Kidney capillary endothelial cell (primary cell): ENCODE measurements at regions not wholly inside any gene's neighbourhood (a gene's known extent, or its start where the extent isn't known, plus 50 kb on each side); places are given as distances from the start of the nearest gene placed in this dataset.
"Not testable (repeated sequence)": the region's sequence is repeated elsewhere in the genome, so short reads cannot be mapped to it uniquely, and the experiment has no call there.

Experiments used
- DNase-seq: peaks from one replicate; pipeline ENCODE4 v3.0.0-alpha.2; 2018; ENCODE audit warnings: low spot score

DNA sequence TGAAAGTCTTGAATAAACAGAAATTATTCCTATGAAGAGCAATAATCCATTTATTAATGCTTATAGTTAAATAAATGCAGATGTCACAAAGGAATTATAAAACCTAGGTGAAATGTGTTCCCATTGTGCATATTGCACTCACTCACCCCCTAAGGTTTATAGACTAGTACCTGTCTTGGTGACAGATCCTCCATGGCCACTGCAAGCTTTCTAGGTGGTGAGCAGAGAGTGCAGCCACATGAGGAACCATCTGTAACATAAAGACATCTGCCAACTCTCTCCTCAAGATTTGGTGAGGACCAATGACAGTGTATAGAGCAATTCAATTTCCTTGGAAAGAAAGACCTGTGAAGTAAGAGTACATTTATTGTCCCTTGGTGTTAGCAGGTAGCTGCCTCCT is 616.4 kb downstream of the CENPC start:
- DNase-seq: not testable (repeated sequence)

DNA sequence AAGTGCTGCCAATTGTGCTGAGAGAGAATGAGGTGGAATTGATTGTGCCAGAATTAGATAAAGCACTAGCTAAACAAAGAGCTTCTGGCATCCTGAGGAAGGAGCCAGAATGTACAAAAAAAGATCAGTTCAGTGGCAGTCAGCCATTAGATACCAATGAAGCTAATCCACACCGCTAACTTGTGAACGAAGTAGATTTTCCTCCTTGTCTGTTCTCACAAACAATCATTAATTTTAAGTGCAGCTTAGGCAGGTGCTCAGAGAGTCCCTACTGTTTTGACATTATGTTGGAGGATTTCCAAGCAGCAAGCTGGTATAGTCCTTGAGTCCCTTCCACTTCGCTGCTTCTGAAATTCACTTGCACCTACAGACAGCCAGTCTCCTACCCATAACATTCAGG is 617.4 kb downstream of the CENPC start:
- DNase-seq: no peak

DNA sequence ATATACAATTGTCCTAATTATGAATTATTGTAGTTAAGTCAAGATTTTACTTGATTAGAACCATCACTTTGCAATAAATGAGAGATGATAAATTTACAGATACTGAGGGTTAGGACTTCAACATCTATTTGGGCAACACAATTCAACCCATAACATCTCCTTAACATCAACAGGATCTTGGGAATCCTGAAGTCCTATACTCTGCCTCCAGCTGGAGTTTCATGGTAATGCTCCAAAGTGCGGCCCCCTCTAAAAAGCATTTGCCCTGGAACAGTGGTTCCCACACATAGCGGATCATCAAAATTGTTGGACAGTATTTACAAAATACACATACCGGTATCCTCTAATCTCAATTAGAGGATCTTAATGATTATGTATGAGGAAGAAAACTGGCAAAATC is 618.6 kb downstream of the CENPC start:
- DNase-seq: no peak

DNA sequence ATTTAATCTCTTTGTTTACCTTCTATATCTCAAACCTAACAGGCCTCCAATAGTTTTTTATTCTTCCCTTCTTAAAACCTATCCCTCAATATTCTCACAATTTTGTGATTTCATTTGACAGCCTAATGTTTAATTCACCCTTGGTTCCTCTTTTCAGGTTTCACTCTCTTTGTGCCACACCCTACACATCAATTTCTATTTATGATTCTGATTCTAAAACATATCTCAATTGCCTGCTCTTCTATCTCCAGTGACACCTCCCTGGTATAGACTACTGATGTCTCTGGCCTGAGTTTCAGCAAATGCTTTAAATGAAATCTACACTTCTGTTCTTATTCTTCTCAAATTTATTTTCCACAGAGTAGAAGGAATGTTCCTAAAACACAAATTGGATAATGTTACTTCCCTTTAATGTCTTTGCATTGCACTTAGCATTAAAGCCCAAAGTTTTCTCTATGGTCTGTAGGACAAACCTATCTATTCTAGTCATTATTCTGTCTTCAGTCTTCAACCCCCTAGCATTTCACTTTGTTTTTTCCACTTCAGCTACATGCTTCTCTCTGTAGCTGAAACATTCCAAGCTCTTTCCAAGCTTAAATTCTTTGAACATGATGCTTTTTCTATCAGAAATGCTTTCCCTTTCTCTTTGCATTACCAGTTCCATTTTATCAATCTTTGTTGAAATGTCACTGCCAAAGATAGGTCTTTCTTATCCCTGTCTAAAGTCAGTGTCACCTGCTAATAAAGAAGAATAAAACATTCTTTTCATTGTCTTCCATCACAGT is 622.0 kb downstream of the CENPC start:
- no peak for DNase-seq

DNA sequence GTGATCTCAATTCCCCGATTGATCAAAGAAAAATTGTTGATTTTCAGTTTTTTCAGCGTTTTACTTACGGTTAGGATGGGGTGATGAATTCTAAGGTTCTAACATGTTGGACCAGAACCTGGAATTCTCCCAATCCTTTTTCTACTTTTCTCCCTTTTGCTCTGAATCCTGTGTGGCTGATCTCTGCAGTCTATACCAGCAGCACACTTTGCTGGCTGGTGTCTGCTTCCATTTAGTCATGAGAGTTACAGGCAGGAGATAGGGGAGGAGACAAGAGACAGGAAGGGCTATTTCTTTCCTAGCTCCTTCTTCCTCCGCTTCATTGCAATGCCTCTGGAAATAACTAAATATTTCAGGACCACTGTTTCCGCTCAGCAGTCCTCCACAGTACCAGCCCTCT is 623.9 kb downstream of the CENPC start:
- DNase-seq: no peak

DNA sequence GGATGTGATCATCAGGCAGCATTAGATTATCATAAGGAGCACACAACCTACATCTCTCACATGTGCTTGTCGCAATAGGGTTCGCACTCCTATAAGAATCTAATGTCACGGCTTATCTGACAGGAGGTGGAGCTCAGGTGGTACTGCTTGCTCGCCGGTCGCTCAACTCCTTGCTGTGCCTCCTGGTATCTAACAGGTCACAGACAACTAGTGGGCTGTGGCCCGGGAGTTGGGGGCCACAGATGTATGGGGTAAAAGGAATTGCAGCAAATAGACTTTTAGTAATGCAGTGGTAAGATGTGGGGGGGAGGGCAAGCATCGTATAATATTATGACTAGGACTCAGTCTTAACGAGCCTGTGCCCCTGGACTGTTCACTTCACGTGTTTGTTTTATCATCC is 624.8 kb downstream of the CENPC start:
- DNase-seq: no peak

DNA sequence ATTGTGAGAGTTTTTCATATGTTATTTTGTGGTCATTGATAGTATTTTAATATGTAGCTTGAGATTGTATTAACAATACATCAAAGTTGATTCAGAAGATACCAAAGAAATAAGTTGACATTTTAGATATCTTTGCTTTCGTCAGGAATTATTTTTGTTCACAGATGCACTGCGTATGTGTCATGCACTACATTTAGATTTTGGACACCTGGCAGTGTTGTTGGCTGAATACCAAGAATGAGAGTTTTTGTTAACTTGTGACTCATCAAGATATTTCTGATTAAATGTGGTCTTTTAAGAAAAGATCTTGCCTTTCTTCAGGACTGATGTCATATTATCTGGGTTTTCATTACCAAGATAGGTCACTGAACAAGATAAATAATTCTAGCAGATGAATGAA is 633.4 kb downstream of the CENPC start:
- DNase-seq: no peak

DNA sequence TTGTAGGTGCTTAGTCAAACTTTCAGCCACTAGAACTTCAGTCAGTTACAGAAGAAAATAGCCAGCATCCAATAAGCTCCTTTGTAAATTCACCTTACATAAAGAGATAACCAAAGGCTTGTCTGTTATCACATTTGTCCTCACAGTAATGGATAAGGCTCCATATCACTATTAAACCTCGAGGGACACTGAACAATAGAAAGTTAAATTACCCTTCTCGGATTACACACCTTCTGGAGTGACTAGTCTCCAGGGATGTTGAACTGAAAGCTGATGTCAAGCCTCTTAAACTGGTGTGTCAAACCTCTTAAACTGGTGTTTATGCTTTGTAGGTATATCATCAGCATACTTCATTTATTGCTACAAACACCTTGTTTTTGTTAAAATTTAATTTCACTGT is 639.0 kb downstream of the CENPC start:
- no peak for DNase-seq

DNA sequence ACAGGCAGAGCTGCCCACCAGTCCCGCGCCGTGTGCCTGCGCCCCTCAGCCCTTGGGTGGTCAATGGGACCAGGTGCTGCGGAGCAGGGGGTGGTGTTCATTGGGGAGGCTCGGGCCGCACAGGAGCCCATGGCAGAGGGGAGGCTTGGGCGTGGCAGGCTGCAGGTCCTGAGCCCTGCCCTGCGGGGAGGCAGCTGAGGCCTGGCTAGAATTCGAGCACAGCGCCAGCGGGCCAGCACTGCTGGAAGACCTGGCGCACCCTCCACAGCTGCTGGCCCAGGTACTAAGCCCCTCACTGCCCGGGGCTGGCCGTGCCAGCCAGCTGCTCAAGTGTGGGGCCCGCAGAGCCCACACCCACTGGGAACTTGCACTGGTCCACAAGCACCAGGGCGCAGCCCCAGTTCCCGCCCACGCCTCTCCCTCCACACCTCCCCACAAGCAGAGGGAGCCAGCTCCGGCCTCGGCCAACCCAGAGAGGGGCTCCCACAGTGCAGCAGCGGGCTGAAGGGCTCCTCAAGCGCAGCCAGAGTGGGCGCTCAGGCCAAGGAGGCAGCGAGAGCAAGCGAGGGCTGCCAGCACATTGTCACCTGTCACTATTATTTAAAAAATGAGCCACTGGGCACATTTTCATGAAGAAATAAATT is 645.8 kb downstream of the CENPC start:
- no peak for DNase-seq

DNA sequence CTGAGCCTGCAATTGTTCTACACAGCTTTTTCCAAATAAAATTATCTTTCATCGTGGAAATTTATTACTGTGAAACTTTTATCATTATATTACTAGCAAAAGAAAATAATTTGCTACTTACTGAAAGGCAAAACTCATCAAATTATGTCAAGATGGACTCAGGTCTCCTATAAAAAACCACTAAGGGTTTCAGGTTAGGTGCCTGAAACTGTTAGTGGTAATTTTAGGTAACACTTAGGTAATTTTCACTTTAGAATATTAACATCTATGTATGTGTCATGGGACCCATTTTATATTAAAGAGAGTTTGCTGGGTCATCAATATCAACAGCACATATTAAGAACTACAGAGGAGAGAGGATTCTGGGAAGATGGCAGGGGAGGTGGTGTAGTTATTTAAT is 651.5 kb downstream of the CENPC start:
- DNase-seq: no peak

DNA sequence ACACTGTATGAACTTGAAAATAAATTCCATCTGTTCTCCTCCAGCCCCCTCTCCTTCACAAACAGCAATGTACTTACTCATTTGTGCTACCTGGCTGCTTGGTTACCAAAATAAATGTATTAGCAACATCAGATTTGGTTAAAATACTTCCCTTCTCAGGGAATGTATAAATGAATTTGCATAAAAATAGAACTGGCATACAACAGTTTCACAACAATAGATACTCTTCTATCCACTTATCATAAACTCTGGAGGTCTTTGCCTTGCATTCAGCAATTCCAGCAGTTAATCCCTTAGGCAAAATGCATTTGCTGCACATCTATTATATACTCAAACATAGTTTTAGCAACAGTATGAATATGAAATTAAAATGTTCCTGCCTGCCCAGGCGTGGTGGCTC is 658.2 kb downstream of the CENPC start:
- DNase-seq: no peak

DNA sequence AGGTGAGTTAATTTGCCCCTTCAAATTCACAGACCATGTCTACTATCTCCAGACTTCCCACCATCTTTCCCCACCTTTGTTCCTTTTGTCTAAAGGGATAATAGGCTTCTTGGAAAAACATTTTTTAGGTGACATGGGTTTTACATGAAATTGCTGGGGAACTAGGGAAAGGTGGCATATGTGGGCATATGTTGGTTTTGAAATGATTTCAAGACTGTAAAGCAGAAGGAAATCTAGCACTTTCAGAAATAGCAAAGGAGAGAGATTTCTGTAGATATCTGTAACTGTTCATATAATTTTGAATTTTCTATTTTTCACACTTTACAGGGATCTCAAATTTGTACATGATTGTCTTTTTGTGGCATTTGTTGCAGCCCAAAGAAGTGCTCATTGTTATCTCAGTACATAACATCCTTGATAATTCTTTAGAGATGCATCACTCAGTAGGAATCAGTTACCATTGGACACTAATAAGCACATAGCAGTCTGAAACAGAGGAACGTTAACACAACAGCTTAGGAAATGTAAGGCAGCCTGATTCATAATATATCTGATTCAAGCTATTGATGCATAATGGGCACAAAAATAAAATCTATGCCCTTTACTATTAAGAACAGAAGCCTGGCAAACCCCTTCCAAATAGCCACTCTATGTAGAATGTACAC is 659.7 kb downstream of the CENPC start:
- DNase-seq: no peak

DNA sequence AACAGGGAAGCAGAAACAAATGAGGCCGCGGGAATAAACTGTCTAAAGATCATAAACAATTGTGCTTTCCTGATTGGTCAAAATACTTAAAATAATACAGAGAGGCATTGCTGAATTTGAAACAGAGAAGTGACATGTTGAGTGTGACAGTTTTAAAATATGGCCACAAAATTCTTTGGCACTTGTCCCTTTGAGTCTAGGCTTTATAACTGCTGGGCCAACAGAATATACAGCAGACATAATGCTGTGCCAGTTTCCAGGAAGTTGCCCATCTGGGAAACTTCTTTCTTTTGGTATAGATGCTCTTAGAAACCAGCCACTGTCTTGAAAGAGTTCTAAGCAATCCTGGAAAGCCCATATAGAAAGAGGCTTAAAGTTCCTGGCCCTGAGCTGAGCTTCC is 668.4 kb downstream of the CENPC start:
- DNase-seq: no peak

DNA sequence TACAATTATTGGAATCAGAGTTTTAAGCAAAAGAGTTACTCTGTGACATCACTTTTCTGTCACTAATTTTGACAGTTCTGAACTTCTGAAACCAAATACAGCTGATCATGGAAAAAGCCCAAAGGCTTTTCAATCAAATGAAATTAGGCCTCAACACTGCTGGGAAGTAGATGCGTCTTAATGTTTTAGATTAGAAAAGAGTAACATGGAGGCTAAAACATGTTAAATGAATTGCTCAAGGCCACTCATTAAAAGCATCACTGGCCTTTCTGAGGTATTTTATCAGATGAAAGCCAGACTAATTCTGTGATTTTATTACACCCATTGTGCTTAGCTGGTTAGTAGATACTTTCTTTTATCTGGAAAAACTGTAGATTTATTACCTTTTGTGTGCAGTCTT is 672.6 kb downstream of the CENPC start:
- no peak for DNase-seq

DNA sequence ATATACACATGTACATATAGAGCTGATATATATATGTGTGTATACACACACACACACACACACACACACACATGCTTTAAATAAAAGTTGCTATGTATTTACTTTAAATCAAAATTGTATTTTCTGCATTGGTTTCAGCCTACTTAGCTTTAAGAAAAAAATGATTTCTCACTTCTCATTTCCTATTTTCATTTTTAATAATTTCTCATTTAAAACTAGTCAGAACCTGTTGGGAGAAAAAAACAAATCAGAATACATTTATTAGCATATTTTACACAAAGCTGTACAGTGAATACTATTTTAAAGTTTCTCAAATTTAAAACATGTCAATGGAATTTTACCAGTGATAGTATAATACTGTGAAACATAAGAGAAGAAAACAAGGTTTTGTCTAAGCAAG is 681.8 kb downstream of the CENPC start:
- no peak for DNase-seq

DNA sequence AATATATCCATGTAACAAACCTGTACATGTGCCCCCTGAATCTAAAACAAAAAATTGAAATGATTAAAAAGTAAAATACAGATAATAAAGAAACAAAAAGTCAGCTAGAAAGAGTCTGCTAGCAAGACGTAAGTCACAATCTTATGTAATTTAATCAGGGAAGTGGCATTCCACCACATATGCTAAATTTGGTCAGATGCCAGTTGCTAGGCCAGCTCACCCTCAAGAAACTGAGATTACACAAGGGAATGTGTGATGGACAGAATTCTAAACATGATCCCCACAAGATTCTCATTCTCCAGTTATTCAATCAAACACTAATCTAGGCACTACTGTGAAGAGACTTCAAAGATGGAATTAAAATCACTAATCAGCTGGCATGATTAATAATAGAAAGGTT is 689.3 kb downstream of the CENPC start:
- DNase-seq: no peak

DNA sequence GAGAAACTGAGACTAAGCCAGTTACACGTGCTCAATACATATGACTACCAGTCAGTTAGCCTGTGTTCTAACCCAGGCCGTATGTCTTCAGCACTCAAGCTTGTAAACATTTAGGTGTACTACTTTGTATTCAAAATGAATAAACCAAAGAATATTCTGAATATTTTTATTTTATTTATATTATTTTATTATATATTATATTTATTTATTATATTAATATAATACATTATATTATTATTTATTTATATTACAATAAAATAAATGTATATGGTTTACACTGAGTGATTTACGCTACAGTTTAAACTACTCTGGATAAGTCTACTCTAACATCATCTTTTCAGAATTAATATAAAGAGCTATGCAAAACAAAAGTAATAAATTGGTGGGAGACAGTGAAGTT is 691.5 kb downstream of the CENPC start:
- DNase-seq: no peak

DNA sequence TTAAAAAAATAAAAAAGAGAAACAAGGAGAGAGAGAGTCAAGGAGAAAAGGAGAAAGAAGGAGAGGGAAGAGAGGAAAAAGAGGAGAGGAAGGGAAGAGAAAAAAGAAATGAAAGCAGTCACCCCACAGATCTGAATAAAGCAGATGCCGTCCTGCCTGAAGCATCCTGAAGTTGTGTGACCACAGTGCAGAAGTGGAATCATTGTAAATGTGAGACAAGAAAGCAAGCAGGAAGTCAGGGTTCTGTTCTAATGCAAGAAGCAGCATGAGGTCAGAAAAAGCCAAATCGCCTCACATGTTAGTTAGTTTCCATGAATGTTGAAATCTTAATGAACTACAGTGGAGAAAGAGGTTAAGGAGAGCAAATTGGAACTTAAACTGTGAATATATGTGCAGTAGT is 692.5 kb downstream of the CENPC start:
- DNase-seq: no peak

DNA sequence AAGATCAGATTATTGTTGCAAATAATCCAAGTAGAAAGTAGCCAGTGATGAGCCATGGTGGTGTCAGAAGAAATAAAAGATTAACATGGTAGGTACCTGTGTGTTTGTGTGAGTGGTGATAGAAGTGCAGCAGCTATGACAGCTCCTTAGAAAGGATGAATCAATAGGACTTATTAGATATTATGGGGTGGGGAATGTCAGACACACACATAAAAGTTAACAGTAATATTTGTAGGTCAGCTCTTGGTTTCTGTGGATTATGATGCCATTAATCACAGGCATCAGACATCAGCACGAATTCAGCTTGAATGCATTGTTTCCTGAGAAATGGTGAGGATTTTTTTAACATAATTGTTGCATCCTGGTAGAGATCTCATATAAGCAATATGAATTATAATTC is 695.7 kb downstream of the CENPC start:
- DNase-seq: no peak

DNA sequence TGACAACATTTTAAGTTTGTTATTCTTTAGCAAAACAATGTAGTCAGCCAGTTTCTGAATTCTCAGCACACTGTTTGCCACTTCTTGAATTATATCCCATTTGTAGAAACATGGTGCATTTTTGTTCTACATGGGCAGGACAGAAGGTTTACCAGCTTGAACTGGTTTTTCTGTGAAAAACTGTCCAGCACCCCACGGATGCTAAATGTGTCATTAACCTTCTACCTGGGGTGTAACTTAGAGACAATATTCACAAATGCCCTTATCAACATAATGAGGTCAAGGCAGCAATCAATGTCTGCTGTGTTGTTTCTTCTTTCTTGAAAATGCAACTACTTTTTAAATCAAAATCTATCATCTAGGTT is 702.6 kb downstream of the CENPC start:
- no peak for DNase-seq

DNA sequence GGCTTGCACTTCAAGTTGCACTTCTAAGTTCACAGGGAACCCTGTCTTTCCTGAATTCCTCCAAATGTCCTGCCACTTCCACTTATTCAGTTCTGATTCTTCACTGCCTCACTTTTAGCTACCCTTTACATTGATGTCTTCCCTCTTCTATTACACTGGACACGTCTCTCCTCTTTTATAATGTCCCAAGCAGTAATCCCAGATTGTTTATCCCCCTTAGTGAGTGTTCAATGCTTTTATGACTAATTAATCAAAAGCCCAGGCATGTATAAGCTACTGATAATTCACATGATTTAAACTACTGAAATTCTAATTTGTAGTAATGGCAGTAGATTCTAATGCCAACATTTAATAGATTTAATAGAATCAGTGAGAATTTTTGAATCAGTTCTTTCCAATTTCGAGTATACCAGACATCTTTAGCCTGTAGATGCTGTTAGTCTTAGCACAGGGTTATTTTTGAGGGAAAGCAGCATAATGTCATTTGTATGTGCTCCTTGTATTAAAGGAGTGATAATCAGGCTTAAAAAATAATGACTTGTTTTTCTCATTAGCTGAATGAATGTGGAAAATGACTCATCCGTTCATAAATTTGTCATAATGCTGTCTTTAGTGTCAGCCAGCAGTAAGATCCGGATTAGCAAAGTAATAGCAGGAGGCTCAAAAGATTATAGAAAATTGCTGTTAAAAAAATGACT is 703.1 kb downstream of the CENPC start:
- DNase-seq: no peak

DNA sequence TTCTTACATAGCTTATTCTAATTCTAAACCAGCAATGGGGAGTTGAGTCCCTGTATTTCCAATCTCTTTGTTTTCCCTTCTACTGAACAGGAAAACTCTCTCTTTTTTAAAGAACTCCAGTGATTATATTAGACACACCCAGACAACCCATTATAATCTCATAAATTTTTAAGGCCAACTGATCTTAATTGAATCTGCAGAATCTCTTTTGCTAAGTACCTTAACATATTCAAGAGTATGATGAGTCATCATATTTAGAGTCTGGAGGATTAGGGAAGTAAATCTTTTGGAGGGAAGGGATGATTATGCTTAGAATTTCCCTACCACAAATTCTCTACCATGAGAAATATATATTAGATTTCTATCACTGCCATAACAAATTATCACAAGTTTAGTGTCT is 705.1 kb downstream of the CENPC start:
- DNase-seq: no peak
